Posterior vena cava (tissue), 2 donors: ENCODE measurements at regions not wholly inside any gene's neighbourhood (a gene's known extent, or its start where the extent isn't known, plus 50 kb on each side); places are given as distances from the start of the nearest gene placed in this dataset.

Source experiments
- DNase-seq: peaks from one replicate; pipeline ENCODE4 v3.0.0-alpha.2; 2020; ENCODE audit warnings: low spot score
- intact Hi-C, 2 donors: fragments of 100-400 bp; cut with DNase I; formaldehyde crosslinking; loops; one replicate each; pipeline versions ENCODE4 v1.14.1 to v1.14.2; 2022 to 2023
- donor health status: DM: yes; HTN: yes; CAD: no.
- donor health status: DM: yes; HTN: yes; CAD: no.

- DNase-seq, result no peak
- intact Hi-C loops, result no loop called here
Measured at GRCh38 chr16:35685085-35685484, 2225.7 kb downstream of the TP53TG3F start.

GRCh38 chr16:35686595-35686994, 2227.2 kb downstream of the TP53TG3F start:
- DNase-seq, result no peak
- intact Hi-C loops, result no loop called here

GRCh38 chr16:35687071-35687470, 2227.7 kb downstream of the TP53TG3F start:
- intact Hi-C loops, result no loop called here
- no peak for DNase-seq

- no peak for DNase-seq
Measured at GRCh38 chr16:35687781-35688180, 2228.4 kb downstream of the TP53TG3F start.

GRCh38 chr16:35689764-35690163, 2230.4 kb downstream of the TP53TG3F start:
- intact Hi-C loops, result no loop called here
- no peak for DNase-seq

More at GRCh38 chr16:35687781-35688180, 2228.4 kb downstream of the TP53TG3F start:
- intact Hi-C loops, result no loop called here

GRCh38 chr16:35690413-35690812, 2231.0 kb downstream of the TP53TG3F start:
- DNase-seq, result no peak
- intact Hi-C loops, result no loop called here

GRCh38 chr16:35691057-35691456, 2231.6 kb downstream of the TP53TG3F start:
- DNase-seq, result no peak
- intact Hi-C loops, result no loop called here

GRCh38 chr16:35692824-35693223, 2233.4 kb downstream of the TP53TG3F start:
- DNase-seq, result no peak
- intact Hi-C loops, result no loop called here

GRCh38 chr16:35706901-35707300, 2247.5 kb downstream of the TP53TG3F start:
- intact Hi-C loops, result no loop called here

GRCh38 chr16:35711435-35711834, 2252.0 kb downstream of the TP53TG3F start:
- no peak for DNase-seq
- intact Hi-C loops, result no loop called here

More at GRCh38 chr16:35706901-35707300, 2247.5 kb downstream of the TP53TG3F start:
- no peak for DNase-seq

GRCh38 chr16:35711958-35712357, 2252.5 kb downstream of the TP53TG3F start:
- no peak for DNase-seq
- intact Hi-C loops, result no loop called here

- no peak for DNase-seq
Measured at GRCh38 chr16:35713762-35714650, 2254.6 kb downstream of the TP53TG3F start.

GRCh38 chr16:35714665-35715064, 2255.3 kb downstream of the TP53TG3F start:
- intact Hi-C loops, result no loop called here

More at GRCh38 chr16:35713762-35714650, 2254.6 kb downstream of the TP53TG3F start:
- intact Hi-C loops, result no loop called here

GRCh38 chr16:35724551-35724950, 2265.1 kb downstream of the TP53TG3F start:
- DNase-seq, result no peak
- intact Hi-C loops, result no loop called here

More at GRCh38 chr16:35714665-35715064, 2255.3 kb downstream of the TP53TG3F start:
- DNase-seq, result no peak

GRCh38 chr16:35725949-35726348, 2266.5 kb downstream of the TP53TG3F start:
- intact Hi-C loops, result no loop called here
- DNase-seq, result no peak

GRCh38 chr16:35730251-35730650, 2270.8 kb downstream of the TP53TG3F start:
- intact Hi-C loops, result no loop called here
- DNase-seq, result no peak

GRCh38 chr16:35731341-35732040, 2272.1 kb downstream of the TP53TG3F start:
- intact Hi-C loops, result no loop called here
- no peak for DNase-seq

GRCh38 chr16:35732046-35732810, 2272.8 kb downstream of the TP53TG3F start:
- intact Hi-C loops, result no loop called here
- DNase-seq, result no peak

- DNase-seq, result no peak
- intact Hi-C loops, result no loop called here
Measured at GRCh38 chr16:35733278-35733965, 2274.0 kb downstream of the TP53TG3F start.
